ENCODE measurements at regions not wholly inside any gene's neighbourhood (a gene's known extent, or its start where the extent isn't known, plus 50 kb on each side); places are given as distances from the start of the nearest gene placed in this dataset.

DNA sequence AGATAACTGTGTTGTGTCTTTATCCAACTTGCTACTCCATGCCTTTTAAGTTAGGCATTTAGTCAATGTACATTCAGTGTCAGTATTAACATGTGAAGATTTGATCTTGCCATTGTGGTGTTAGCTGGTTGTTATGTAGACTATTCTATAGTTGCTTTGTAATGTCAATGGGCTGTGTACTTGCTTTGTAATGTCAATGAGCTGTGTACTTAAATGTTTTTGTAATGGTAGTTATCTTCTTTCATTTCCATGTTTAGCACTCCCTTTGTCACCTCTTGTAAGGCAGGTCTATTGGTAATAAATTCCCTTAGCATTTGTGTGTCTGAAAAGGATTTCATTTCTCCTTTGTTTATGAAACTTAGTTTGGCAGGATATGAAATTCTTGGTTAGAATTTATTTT, 53.4 kb downstream of the MC4R start:
- no peak overlapping the region for H3K4me3 ChIP-seq
- no peak for DNase-seq (ENCODE audit: extremely low spot score in 2 of 2)
- intact Hi-C loops (cut with DNase I), result no loop called here
- no peaks in the 10 kb centered on the region for H3K27me3 ChIP-seq
- H3K27ac ChIP-seq, result no peak overlapping the region
- no peaks in the 10 kb centered on the region for H3K9me3 ChIP-seq
- no peaks in the 10 kb centered on the region for H3K4me1 ChIP-seq
- no peak for TF ChIP-seq POLR2A (IDR thresholded peaks at IDR 0.05)
- H3K36me3 ChIP-seq, result no peaks in the 10 kb centered on the region

GRCh38 chr18:60311676-60312360, 60.8 kb downstream of the MC4R start:
- intact Hi-C loops (cut with DNase I), result no loop called here
- DNase-seq (ENCODE audit: extremely low spot score in 2 of 2), result no peak
- Histone ChIP-seq H3K36me3 (no peaks in the 10 kb centered on the region), H3K27ac (no peak overlapping the region), H3K9me3 (no peaks in the 10 kb centered on the region), H3K27me3 (no peaks in the 10 kb centered on the region), H3K4me3 (no peak overlapping the region), H3K4me1 (no peaks in the 10 kb centered on the region)
- TF ChIP-seq POLR2A (IDR thresholded peaks at IDR 0.05) (no peak), POLR2AphosphoS5 (IDR thresholded peaks at IDR 0.05; ENCODE audit: insufficient read depth in 1 of 2, low read depth in 1 of 2) (no peak)
- TF ChIP-seq, protein P1, sequence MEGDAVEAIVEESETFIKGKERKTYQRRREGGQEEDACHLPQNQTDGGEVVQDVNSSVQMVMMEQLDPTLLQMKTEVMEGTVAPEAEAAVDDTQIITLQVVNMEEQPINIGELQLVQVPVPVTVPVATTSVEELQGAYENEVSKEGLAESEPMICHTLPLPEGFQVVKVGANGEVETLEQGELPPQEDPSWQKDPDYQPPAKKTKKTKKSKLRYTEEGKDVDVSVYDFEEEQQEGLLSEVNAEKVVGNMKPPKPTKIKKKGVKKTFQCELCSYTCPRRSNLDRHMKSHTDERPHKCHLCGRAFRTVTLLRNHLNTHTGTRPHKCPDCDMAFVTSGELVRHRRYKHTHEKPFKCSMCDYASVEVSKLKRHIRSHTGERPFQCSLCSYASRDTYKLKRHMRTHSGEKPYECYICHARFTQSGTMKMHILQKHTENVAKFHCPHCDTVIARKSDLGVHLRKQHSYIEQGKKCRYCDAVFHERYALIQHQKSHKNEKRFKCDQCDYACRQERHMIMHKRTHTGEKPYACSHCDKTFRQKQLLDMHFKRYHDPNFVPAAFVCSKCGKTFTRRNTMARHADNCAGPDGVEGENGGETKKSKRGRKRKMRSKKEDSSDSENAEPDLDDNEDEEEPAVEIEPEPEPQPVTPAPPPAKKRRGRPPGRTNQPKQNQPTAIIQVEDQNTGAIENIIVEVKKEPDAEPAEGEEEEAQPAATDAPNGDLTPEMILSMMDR (IDR thresholded peaks at IDR 0.05), result no peak

DNA sequence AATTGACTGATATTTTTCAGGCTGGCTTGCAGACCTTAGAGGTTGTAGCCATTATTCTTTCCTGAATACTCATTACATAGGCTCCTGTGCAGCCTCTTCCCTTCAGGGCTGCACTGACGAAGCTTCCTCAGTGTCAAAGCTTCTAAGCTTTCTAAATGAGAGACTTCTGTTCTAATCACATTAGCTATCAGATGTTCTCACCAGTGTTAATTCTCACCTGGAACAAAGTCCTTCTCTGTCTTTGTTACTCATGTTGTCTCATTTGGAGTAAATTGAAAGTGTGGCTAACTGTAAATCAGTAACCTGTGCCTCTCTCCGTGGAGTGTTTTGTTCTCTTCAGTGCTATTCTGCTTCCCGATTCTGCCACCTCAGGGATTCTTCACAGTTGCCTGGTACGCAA, 76.9 kb downstream of the MC4R start:
- H3K4me3 ChIP-seq, result no peak overlapping the region
- DNase-seq (ENCODE audit: extremely low spot score in 2 of 2), result no peak
- no peaks in the 10 kb centered on the region for H3K36me3 ChIP-seq
- H3K9me3 ChIP-seq, result no peaks in the 10 kb centered on the region
- intact Hi-C loops (cut with DNase I), result no loop called here
- no peak overlapping the region for H3K27ac ChIP-seq
- no peaks in the 10 kb centered on the region for H3K4me1 ChIP-seq
- no peak for TF ChIP-seq POLR2AphosphoS5 (IDR thresholded peaks at IDR 0.05; ENCODE audit: insufficient read depth in 1 of 2, low read depth in 1 of 2)
- H3K27me3 ChIP-seq, result no peaks in the 10 kb centered on the region

GRCh38 chr18:60292186-60292585, 80.4 kb downstream of the MC4R start:
- DNase-seq (ENCODE audit: extremely low spot score in 2 of 2), result no peak
- intact Hi-C loops (cut with DNase I), result no loop called here
- Histone ChIP-seq H3K27me3 (no peaks in the 10 kb centered on the region), H3K4me1 (no peaks in the 10 kb centered on the region), H3K4me3 (no peak overlapping the region), H3K36me3 (no peaks in the 10 kb centered on the region), H3K27ac (no peak overlapping the region), H3K9me3 (no peaks in the 10 kb centered on the region)
- TF ChIP-seq POLR2AphosphoS5 (IDR thresholded peaks at IDR 0.05; ENCODE audit: insufficient read depth in 1 of 2, low read depth in 1 of 2) (no peak), POLR2A (IDR thresholded peaks at IDR 0.05) (no peak)

GRCh38 chr18:60279391-60279790, 93.2 kb downstream of the MC4R start:
- Histone ChIP-seq H3K4me3 (no peak overlapping the region), H3K9me3 (no peaks in the 10 kb centered on the region), H3K4me1 (no peaks in the 10 kb centered on the region), H3K36me3 (no peaks in the 10 kb centered on the region), H3K27ac (no peak overlapping the region), H3K27me3 (no peaks in the 10 kb centered on the region)
- DNase-seq (ENCODE audit: extremely low spot score in 2 of 2), result no peak
- intact Hi-C loops (cut with DNase I), result no loop called here
- TF ChIP-seq, protein P1 (IDR thresholded peaks at IDR 0.05), result no peak
- no peak for TF ChIP-seq POLR2A (IDR thresholded peaks at IDR 0.05)

DNA sequence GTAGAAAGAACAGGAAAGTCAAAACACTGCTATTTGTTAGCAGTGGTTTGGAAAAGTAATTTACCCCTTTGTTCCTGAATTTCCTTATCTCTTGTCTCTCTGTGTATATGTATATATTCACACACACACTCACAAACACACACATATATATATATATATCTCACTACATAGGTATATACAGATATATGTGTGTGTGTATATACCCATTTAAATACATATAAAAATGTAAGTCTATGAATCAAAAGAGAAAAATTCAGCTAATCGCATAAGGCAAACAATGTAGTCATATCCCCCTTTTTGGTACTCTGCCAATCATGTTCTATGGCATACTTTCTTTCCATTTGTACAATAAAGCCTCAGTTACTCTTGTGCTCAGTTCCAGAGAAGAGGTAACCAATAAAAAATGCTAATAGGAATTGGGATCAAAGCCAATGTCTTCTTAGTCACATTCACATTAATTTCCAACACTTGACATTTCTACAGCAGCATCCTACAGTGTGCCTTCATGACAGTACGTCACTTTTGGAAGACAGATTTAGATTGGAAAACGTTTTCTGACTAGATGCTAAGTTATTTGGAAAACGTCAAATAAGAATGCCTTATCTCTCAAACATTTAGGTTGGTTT, 94.6 kb downstream of the MC4R start:
- H3K4me1 ChIP-seq, result no peaks in the 10 kb centered on the region
- TF ChIP-seq, protein P1 (IDR thresholded peaks at IDR 0.05), result no peak
- TF ChIP-seq POLR2AphosphoS5 (IDR thresholded peaks at IDR 0.05; ENCODE audit: insufficient read depth in 1 of 2, low read depth in 1 of 2) (no peak), POLR2A (IDR thresholded peaks at IDR 0.05) (no peak)
- no peak overlapping the region for H3K4me3 ChIP-seq
- no peaks in the 10 kb centered on the region for H3K36me3 ChIP-seq
- no peaks in the 10 kb centered on the region for H3K27me3 ChIP-seq
- no peak overlapping the region for H3K27ac ChIP-seq
- intact Hi-C loops (cut with DNase I), result no loop called here
- H3K9me3 ChIP-seq, result no peaks in the 10 kb centered on the region
- no peak for DNase-seq (ENCODE audit: extremely low spot score in 2 of 2)

Measured in vagina (tissue), 2 donors.